K562 (cell line): ENCODE measurements at regions not wholly inside any gene's neighbourhood (a gene's known extent, or its start where the extent isn't known, plus 50 kb on each side); places are given as distances from the start of the nearest gene placed in this dataset.

ENCODE experiments used
- ATAC-seq: fragments of 200-7000 bp; cut with Tn5 transposase; 3 replicates; pipeline ENCODE4 v1.9.1; 2020; ENCODE audit warnings: moderate library complexity
- BruUV-seq: library from RNA; stranded (reverse); fragments of 400-500 nt; replicated peaks from 2 replicates; lab custom pipeline; 2021; lab: Mats Ljungman, UMichigan
- CTCF ChIA-PET: fragments of 300-600 bp; formaldehyde crosslinking; extraction: SDS; loops from one replicate; lab custom pipeline; 2021; ENCODE audit warnings: low intra/inter-chr PET ratio; lab: Yijun Ruan, JAX
- POLR2A ChIA-PET: fragments of 300-600, 350-650 bp; sonication (Branson Sonifier 250); formaldehyde crosslinking; extraction: SDS; loops from one replicate; lab custom pipeline; 2021; ENCODE audit warnings: antibody characterized with exemption, inconsistent platforms; lab: Yijun Ruan, JAX
- DNase-seq, 4 experiments: peaks; one replicate each; pipeline versions ENCODE4 v3.0.0 to v3.0.0-alpha.2; 2011 to 2018; ENCODE audit warnings: low spot score in 3 of 4, mixed read lengths in 3 of 4; ENCODE audit errors: extremely low read depth in 1 of 4
- FAIRE-seq: peaks from 2 replicates; lab custom pipeline; 2011; peaks lifted over from hg19 to GRCh38; lab: Jason Lieb, UNC
- H2AFZ ChIP-seq: 2 replicates; pipeline ENCODE4 v1.6.0; 2011; ENCODE audit warnings: low read depth, low read length, control low read depth, inconsistent platforms
- H3K27ac ChIP-seq: fragments of 200-600 bp; 3 replicates; pipeline ENCODE4 v1.8.0; 2011; ENCODE audit warnings: low read depth, mild to moderate bottlenecking, control low read depth, inconsistent platforms, low read length, moderate library complexity, mixed read lengths; ENCODE audit errors: extremely low read depth
- H3K27me3 ChIP-seq, 2 experiments: fragments of 300-600 bp in 1 of 2; 2 replicates in 1 of 2; 3 replicates in 1 of 2; pipeline versions ENCODE4 v1.6.0 to v1.8.0; 2011; ENCODE audit warnings: inconsistent platforms in 2 of 2, low read length in 2 of 2, mild to moderate bottlenecking in 1 of 2, mixed read lengths in 1 of 2, moderate library complexity in 1 of 2; ENCODE audit not compliant: control insufficient read depth in 2 of 2, insufficient read depth in 2 of 2
- H3K36me3 ChIP-seq: fragments of 300-600 bp; 3 replicates; pipeline ENCODE4 v1.8.0; 2011; ENCODE audit warnings: mild to moderate bottlenecking, low read length, inconsistent platforms; ENCODE audit not compliant: control insufficient read depth, insufficient read depth
- H3K4me1 ChIP-seq, 2 experiments: fragments of 200-600 bp in 1 of 2; replicated peaks in 1 of 2; 2 replicates in 1 of 2; 3 replicates in 1 of 2; pipeline versions ENCODE4 v1.5.1 to v1.8.0; 2011; ENCODE audit warnings: inconsistent platforms in 2 of 2, low read length in 2 of 2, mild to moderate bottlenecking in 1 of 2, mixed read lengths in 1 of 2, moderate library complexity in 1 of 2; ENCODE audit not compliant: control insufficient read depth in 2 of 2, insufficient read depth in 2 of 2
- H3K4me2 ChIP-seq: 2 replicates; pipeline ENCODE4 v1.6.1; 2011; ENCODE audit warnings: low read length, control low read depth, inconsistent platforms, mixed read lengths; ENCODE audit not compliant: insufficient read depth
- H3K4me3 ChIP-seq: fragments of 200-600 bp; sonication (generic), shearing (Covaris generic); 2 replicates; pipeline ENCODE4 v1.5.1; 2016; ENCODE audit warnings: control low read depth, inconsistent platforms
- H3K79me2 ChIP-seq: fragments of 200-600 bp; 3 replicates; pipeline ENCODE4 v1.8.0; 2011; ENCODE audit warnings: low read length, inconsistent platforms; ENCODE audit not compliant: control insufficient read depth, insufficient read depth
- H3K9ac ChIP-seq, 2 experiments: 2 replicates each; pipeline versions ENCODE4 v1.6.0 to v1.6.1; 2011; ENCODE audit warnings: low read depth in 2 of 2, low read length in 2 of 2, control low read depth in 1 of 2, inconsistent platforms in 1 of 2, mild to moderate bottlenecking in 1 of 2, mixed read lengths in 1 of 2; ENCODE audit not compliant: insufficient read depth in 1 of 2
- H3K9me1 ChIP-seq: one replicate; pipeline ENCODE4 v1.6.0; 2011; ENCODE audit warnings: inconsistent platforms, mild to moderate bottlenecking, low read length, moderate library complexity; ENCODE audit not compliant: control insufficient read depth, insufficient read depth
- H3K9me3 ChIP-seq: replicated peaks from 2 replicates; pipeline ENCODE4 v1.5.1; 2011; ENCODE audit warnings: low read depth, low read length, inconsistent platforms; ENCODE audit not compliant: control insufficient read depth, insufficient read depth
- H4K20me1 ChIP-seq: replicated peaks from 2 replicates; pipeline ENCODE4 v1.6.1; 2011; ENCODE audit warnings: low read length, inconsistent platforms, mixed read lengths; ENCODE audit not compliant: control insufficient read depth, insufficient read depth
- KLF16 ChIP-seq: IDR thresholded peaks from 2 replicates; pipeline ENCODE4 v1.6.1; 2016; ENCODE audit warnings: antibody characterized with exemption
- MYBL2 ChIP-seq, 2 experiments: fragments of 450-650 bp in 1 of 2; sonication (generic) in 1 of 2; formaldehyde crosslinking in 1 of 2; IDR thresholded peaks; 2 replicates each; pipeline versions ENCODE4 v1.6.1 to v1.8.1; 2017 to 2022; ENCODE audit warnings: borderline replicate concordance in 1 of 2, inconsistent platforms in 1 of 2, low read depth in 1 of 2, mild to moderate bottlenecking in 1 of 2, missing genetic modification reagents in 1 of 2, moderate library complexity in 1 of 2
- RFX1 ChIP-seq: fragments of 450-650 bp; IDR thresholded peaks from 2 replicates; pipeline ENCODE4 v1.6.1; 2016; ENCODE audit warnings: mild to moderate bottlenecking, moderate library complexity
- SAFB2 ChIP-seq: fragments of 200-400 bp; formaldehyde crosslinking; IDR thresholded peaks from 2 replicates; pipeline ENCODE4 v1.6.1; 2018; ENCODE audit warnings: borderline replicate concordance, low read length, low read depth, moderate library complexity; ENCODE audit not compliant: severe bottlenecking
- ZNF143 ChIP-seq: sonication (generic); formaldehyde crosslinking; IDR thresholded peaks from 2 replicates; pipeline ENCODE4 v1.9.0; 2022; ENCODE audit warnings: mild to moderate bottlenecking, missing genetic modification reagents
- ZNF224 ChIP-seq: sonication (generic); formaldehyde crosslinking; IDR thresholded peaks from 2 replicates; pipeline ENCODE4 v1.8.0; 2022; ENCODE audit warnings: mild to moderate bottlenecking, missing genetic modification reagents
- ZNF445 ChIP-seq: fragments of 250-450 bp; sonication (Bioruptor Pico); IDR thresholded peaks from 2 replicates; pipeline ENCODE4 v1.4.0; 2020; ENCODE audit warnings: low read depth, mild to moderate bottlenecking, moderate library complexity
- ZNF780A ChIP-seq: fragments of 250-450 bp; sonication (Bioruptor Pico); IDR thresholded peaks from 2 replicates; pipeline ENCODE4 v1.5.0; 2021; ENCODE audit warnings: mild to moderate bottlenecking
- WGBS: fragments of 100-300 bp; shearing (Covaris generic); methylation state at CpG from one replicate; pipeline ENCODE4 v1.1.6; 2016; ENCODE audit warnings: low coverage, mixed read lengths; ENCODE audit not compliant: insufficient coverage; ENCODE audit errors: missing lambda C conversion rate; 5-methylcytosine and 5-hydroxymethylcytosine counted together
- in situ Hi-C: fragments of 300-500 bp; cut with MboI; formaldehyde crosslinking; loops from 4 replicates; pipeline ENCODE4 v1.15.0; 2018; ENCODE audit warnings: inconsistent platforms, mixed read lengths
- intact Hi-C: fragments of 100-400 bp; cut with micrococcal nuclease; formaldehyde crosslinking; loops from 2 replicates; pipeline ENCODE4 v1.14.2; 2022
- TF ChIP-seq, protein P1 (sequence below), 3 experiments: fragments of 200-800 bp in 1 of 3; fragments of 250-450 bp in 1 of 3; fragments of 450-650 bp in 1 of 3; sonication (Bioruptor Pico) in 1 of 3; sonication (Bioruptor generic) in 1 of 3; formaldehyde crosslinking in 1 of 3; IDR thresholded peaks; 2 replicates each; pipeline versions ENCODE4 v1.6.1 to v1.8.0; 2016 to 2022; ENCODE audit warnings: mild to moderate bottlenecking in 2 of 3, missing genetic modification characterization in 2 of 3, missing compliant biosample characterization in 1 of 3, moderate library complexity in 1 of 3
- TF ChIP-seq, protein P2 (sequence below): sonication (generic); formaldehyde crosslinking; IDR thresholded peaks from 2 replicates; pipeline ENCODE4 v1.8.1; 2022; ENCODE audit warnings: missing genetic modification reagents

- TF ChIP-seq, protein P1, sequence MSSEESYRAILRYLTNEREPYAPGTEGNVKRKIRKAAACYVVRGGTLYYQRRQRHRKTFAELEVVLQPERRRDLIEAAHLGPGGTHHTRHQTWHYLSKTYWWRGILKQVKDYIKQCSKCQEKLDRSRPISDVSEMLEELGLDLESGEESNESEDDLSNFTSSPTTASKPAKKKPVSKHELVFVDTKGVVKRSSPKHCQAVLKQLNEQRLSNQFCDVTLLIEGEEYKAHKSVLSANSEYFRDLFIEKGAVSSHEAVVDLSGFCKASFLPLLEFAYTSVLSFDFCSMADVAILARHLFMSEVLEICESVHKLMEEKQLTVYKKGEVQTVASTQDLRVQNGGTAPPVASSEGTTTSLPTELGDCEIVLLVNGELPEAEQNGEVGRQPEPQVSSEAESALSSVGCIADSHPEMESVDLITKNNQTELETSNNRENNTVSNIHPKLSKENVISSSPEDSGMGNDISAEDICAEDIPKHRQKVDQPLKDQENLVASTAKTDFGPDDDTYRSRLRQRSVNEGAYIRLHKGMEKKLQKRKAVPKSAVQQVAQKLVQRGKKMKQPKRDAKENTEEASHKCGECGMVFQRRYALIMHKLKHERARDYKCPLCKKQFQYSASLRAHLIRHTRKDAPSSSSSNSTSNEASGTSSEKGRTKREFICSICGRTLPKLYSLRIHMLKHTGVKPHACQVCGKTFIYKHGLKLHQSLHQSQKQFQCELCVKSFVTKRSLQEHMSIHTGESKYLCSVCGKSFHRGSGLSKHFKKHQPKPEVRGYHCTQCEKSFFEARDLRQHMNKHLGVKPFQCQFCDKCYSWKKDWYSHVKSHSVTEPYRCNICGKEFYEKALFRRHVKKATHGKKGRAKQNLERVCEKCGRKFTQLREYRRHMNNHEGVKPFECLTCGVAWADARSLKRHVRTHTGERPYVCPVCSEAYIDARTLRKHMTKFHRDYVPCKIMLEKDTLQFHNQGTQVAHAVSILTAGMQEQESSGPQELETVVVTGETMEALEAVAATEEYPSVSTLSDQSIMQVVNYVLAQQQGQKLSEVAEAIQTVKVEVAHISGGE (CRISPR knock-in tag; IDR thresholded peaks at IDR 0.05), result no peak
- TF ChIP-seq ZNF445 (CRISPR knock-in tag) (no peak), MYBL2 (IDR thresholded peaks at IDR 0.05; ENCODE audit: low read depth) (no peak), MYBL2 (CRISPR knock-in tag; IDR thresholded peaks at IDR 0.05; ENCODE audit: borderline replicate concordance) (no peak), SAFB2 (no peak)
Measured at GRCh38 chr9:75454891-75455290, 366.6 kb downstream of the OSTF1 start (continued).

DNA sequence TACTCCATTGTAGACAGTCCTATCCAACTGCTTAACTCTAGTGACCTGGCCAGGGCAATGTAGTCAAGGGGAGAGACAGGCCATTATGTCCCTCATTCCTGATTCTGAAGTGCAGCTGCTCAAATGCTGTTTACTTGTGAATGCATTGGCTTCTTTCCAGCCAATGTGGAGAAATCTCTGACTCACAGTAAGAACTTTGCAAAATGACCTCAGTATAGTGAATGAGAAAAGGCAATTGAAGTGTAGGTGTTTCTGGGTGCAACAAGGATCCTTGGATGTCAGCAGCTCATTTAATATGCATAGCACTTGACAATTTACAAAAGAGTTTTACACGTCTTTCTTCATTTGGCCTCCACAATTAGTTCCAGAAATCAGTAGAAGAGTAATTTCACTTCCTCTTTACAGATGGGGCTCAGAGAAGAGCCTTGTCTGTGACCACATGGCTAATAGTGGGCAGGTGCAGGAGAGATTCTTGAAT lies 367.2 kb downstream of the OSTF1 start:
- Histone ChIP-seq H3K9ac (no peak overlapping the region), H4K20me1 (no peaks in the 10 kb centered on the region), H3K9me1 (no peaks in the 10 kb centered on the region), H3K27me3 (no peaks in the 10 kb centered on the region), H3K4me3 (no peak overlapping the region), H3K27ac (no peak overlapping the region), H3K9me3 (no peaks in the 10 kb centered on the region), H3K4me2 (no peak overlapping the region), H2AFZ (no peak overlapping the region), H3K4me1 (no peaks in the 10 kb centered on the region), H3K79me2 (no peaks in the 10 kb centered on the region), H3K36me3 (no peaks in the 10 kb centered on the region)
- 0% methylated on average over 1 of the region's 1 CpG for WGBS
- in situ Hi-C loops (no loop called here), intact Hi-C loops (no loop called here)
- no peak for FAIRE-seq
- no peak for DNase-seq
- POLR2A ChIA-PET, result no interaction called here
- BruUV-seq, result no TSS peak
- TF ChIP-seq KLF16 (no peak), RFX1 (no peak), ZNF224 (CRISPR knock-in tag) (no peak), ZNF143 (CRISPR knock-in tag) (no peak), ZNF780A (CRISPR knock-in tag) (no peak)
- TF ChIP-seq, protein P2, sequence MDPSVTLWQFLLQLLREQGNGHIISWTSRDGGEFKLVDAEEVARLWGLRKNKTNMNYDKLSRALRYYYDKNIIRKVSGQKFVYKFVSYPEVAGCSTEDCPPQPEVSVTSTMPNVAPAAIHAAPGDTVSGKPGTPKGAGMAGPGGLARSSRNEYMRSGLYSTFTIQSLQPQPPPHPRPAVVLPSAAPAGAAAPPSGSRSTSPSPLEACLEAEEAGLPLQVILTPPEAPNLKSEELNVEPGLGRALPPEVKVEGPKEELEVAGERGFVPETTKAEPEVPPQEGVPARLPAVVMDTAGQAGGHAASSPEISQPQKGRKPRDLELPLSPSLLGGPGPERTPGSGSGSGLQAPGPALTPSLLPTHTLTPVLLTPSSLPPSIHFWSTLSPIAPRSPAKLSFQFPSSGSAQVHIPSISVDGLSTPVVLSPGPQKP (CRISPR knock-in tag), result no peak
- CTCF ChIA-PET, result no interaction called here
- no peak for ATAC-seq
